Activated T-cell treated with anti-CD3 and anti-CD28 coated beads for 4 hours (primary cell): ENCODE measurements at regions not wholly inside any gene's neighbourhood (a gene's known extent, or its start where the extent isn't known, plus 50 kb on each side); places are given as distances from the start of the nearest gene placed in this dataset.
"Not testable (repeated sequence)": the region's sequence is repeated elsewhere in the genome, so short reads cannot be mapped to it uniquely, and the experiment has no call there.

Experiments used
- DNase-seq: peaks from one replicate; pipeline ENCODE4 v3.0.0-alpha.2; 2020

DNA sequence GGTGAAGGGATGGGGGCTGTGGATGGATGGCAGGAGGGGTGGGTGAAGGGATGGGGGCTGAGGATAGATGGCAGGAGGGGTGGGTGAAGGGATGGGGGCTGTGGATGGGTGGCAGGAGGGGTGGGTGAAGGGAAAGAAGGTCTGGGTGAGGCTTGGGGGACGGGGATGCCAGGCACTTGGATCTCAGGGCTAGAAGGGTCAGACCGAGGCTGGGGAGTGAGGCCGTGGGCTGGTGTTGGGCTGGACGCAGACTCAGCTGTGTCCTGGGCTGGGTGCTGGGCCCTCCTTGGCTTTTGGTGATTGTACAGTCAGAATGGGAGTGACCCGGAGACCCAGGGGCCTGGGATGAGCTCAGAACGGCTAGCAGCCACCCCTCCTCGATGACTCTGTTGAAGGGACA, 192.4 kb downstream of the TMEM121 start:
- DNase-seq = not testable (repeated sequence)

- DNase-seq = not testable (repeated sequence)
These were observed 193.7 kb downstream of the TMEM121 start for GRCh38 chr14:105720106-105720505.

GRCh38 chr14:105720852-105721601, 194.6 kb downstream of the TMEM121 start:
- DNase-seq = not testable (repeated sequence)

DNA sequence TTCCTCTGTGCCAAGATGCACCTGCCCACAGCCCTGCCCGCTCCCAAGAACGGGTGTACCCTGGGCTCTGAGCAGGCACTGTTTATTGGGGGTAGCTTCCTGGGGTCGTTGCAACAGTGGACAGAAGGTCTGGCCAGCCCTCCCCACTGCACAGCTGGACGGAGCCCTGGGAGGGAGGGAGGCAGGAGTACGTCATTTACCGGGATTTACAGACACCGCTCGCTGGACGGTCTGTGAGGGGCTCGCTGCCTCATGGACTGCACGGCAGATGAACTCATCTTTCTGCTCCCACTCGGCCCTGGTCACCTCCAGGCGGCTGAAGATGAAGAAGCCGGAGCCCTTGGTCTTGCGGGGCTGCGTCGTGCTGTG, 195.2 kb downstream of the TMEM121 start:
- not testable (repeated sequence) for DNase-seq

GRCh38 chr14:105721996-105722709, 195.8 kb downstream of the TMEM121 start:
- DNase-seq = not testable (repeated sequence)

- not testable (repeated sequence) for DNase-seq
These were observed 196.9 kb downstream of the TMEM121 start for GRCh38 chr14:105723271-105723670.

GRCh38 chr14:105723776-105724175, 197.4 kb downstream of the TMEM121 start:
- not testable (repeated sequence) for DNase-seq

DNA sequence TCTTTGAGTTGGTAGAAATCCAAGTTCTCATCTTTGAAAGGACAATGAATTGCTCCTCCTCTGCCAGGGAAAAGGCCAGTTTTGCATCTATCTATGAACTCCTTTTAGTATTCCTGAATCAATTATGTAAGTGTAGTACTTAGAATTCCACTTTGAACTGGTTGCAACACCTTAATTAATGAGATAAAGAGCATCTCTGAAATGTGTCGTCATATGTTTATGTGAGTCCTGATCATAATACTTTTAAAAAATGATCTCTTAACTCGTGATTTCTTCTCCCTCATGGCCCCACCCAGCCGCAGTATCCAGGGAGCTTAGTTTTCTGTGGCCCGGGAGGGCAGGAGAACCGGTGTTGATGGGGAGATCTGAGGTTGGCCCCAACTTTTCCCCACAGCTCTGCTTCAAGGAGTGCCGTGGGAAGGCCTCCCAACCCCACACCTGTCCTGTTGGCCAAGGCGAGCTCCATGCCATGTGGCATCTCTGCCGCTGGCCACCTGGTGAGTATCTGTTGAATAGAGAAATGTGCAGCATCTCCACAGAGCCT, 203.5 kb downstream of the TMEM121 start:
- not testable (repeated sequence) for DNase-seq

GRCh38 chr14:105730731-105731130, 204.3 kb downstream of the TMEM121 start:
- not testable (repeated sequence) for DNase-seq

- DNase-seq = not testable (repeated sequence)
These were observed 205.0 kb downstream of the TMEM121 start for GRCh38 chr14:105731221-105731985.

GRCh38 chr14:105733081-105734065, 207.0 kb downstream of the TMEM121 start:
- DNase-seq = no peak

DNA sequence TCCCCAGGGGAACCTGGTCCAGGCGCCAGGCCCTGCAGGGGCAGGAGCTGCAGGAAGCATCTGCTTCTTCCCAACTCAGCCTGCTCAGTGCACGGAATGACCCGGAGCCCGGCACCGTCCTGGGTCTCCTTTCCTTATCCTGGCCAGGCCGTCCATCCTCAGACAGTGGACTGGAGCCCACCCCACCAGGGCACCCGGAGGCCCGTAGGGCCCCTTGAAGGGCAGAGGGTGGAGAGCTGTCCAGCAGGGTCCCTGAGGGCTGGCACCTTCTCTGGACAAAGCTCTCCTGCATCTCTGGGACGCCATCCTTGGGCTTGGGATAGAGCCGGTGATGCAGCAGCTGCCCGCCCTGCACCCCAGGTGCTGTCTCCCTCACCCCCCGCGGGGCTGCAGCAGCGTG, 207.9 kb downstream of the TMEM121 start:
- not testable (repeated sequence) for DNase-seq

GRCh38 chr14:105736331-105736730, 209.9 kb downstream of the TMEM121 start:
- DNase-seq = not testable (repeated sequence)

- no peak for DNase-seq
These were observed 211.3 kb downstream of the TMEM121 start for GRCh38 chr14:105737504-105738246.

GRCh38 chr14:105738638-105739037, 212.3 kb downstream of the TMEM121 start:
- DNase-seq = no peak

GRCh38 chr14:105739331-105740102, 213.1 kb downstream of the TMEM121 start:
- DNase-seq = no peak

- not testable (repeated sequence) for DNase-seq
These were observed 213.9 kb downstream of the TMEM121 start for GRCh38 chr14:105740272-105740671.

DNA sequence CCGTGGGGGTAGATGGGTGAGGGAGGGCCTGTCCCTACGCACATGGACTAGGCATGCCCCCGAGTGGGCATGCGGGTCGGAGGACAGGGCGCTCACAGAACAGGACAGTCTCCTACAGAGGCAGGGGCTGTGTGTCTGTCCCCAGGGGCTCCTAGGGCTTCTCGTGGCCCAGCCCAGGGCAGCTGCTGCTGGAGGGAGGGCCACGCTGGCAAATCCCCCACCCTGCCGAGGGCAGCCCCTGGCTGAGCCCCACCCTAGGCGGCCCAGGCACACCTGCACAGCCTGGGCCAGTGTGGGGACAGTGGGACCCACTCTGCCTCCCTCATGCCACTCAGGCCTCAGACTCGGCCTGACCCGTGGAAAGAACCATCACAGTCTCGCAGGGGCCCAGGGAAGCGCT, 214.6 kb downstream of the TMEM121 start:
- not testable (repeated sequence) for DNase-seq

DNA sequence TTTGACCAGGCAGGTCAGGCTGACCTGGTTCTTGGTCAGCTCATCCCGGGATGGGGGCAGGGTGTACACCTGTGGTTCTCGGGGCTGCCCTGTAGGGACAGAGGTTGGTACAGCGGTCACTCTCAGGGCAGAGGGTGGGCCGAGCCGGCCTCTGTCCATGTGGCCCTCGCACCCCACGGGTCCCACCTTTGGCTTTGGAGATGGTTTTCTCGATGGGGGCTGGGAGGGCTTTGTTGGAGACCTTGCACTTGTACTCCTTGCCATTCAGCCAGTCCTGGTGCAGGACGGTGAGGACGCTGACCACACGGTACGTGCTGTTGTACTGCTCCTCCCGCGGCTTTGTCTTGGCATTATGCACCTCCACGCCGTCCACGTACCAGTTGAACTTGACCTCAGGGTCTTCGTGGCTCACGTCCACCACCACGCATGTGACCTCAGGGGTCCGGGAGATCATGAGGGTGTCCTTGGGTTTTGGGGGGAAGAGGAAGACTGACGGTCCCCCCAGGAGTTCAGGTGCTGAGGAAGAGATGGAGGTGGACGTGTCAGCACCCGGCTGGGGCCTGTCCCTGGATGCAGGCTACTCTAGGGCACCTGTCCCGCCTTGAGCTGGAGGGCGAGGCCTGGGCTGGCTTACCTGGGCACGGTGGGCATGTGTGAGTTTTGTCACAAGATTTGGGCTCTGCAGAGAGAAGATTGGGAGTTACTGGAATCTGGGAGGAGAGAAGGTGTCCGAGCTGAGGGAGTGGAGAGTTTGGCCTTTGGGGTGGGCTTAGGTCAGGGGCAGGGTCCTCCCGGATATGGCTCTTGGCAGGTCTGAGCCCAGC, 215.5 kb downstream of the TMEM121 start:
- not testable (repeated sequence) for DNase-seq

DNA sequence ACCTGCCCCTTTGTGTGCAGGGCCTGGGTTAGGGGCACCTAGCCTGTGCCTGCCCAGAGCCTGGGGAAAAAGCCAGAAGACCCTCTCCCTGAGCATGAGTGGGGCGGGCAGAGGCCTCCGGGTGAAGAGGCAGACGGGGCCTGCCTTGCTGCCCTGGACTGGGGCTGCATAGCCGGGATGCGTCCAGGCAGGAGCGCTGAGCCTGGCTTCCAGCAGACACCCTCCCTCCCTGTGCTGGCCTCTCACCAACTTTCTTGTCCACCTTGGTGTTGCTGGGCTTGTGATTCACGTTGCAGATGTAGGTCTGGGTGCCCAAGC, 216.1 kb downstream of the TMEM121 start:
- no peak for DNase-seq
